NCI-H2107 treated with DMSO at 0.1 percent for 48 hours (cell line): ENCODE measurements at regions not wholly inside any gene's neighbourhood (a gene's known extent, or its start where the extent isn't known, plus 50 kb on each side); places are given as distances from the start of the nearest gene placed in this dataset.
A peak's percentile ranks its signal among the peaks of the same experiment; 100 is the strongest.
"Not testable (repeated sequence)": the region's sequence is repeated elsewhere in the genome, so short reads cannot be mapped to it uniquely, and the experiment has no call there.

ENCODE experiments used
- DNase-seq: peaks from one replicate; lab custom pipeline; 2025; ENCODE audit not compliant: unreplicated experiment; lab: John Stamatoyannopoulos, UW

DNA sequence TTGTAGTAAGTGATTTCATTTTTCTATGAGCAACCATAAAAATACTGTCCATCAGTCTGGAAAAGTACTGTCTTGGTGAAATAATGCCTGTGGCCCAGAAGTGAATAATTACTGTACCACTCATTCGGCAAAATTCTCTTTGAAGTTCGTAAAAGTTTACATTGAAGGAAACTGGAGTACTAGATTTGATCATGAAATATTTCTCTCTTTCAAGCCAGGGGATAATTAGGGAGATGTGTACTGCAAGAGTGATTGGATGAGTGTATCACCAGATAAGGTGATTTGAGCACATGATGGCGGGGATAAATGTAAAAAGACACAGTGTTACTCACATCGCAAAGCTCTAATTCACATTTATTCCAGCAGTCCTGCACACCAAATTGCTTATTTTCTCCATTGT is 883.2 kb upstream of the PIK3C3 start:
- no peak for DNase-seq

DNA sequence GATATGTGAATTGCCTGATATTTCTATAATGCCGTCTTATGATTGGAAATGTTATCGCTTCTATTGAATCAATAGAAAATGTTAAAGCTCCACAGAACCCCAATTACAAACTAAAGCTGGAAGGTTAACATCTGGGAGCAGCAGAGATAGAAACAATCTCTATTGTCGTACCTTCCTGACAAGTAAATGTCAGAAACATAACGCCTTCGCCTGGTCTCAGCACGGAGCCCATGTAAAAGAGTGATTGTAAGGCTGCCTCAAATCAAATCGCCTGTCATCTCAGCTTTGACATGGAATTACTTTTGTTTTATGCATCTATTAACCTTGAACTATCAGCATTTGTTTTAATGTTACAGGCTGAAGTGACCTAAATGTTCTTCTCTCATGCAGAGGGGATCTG is 885.9 kb upstream of the PIK3C3 start:
- DNase-seq = no peak

DNA sequence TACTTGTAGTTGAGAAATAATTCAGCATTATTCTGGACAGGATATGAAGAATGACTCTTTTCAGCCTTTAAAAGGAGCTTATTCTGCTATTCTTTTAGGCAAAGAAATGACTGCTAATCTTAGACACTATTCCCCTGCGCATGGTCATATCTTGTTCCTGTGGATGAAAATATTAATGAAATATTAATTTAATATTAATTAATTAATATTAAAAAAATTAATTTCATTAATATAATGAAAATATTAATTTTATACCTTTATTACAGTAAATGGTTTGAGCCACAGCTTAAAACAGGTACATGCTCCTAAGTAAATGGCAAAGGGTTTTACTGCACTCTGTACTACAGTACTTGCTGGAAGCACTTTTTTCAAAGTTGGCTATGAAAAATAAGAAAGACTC is 890.1 kb upstream of the PIK3C3 start:
- no peak for DNase-seq

DNA sequence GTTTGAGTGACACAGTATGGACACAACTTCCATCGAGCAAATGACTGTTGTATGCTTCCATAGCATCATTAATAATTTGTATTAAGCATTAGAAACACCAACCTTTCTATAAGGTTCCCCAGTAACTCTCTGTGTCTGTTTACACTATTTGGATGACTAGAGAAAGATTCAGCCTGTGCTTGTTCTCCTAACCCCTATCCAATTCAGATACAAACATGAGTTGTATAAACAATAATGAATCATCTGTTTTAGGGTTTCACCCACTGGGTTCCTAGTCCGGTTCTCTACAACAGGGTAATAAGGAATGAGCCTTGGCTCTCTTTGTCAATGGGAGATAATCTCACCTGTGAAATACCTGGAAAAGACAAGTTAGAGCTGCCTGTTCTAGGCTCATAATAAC is 894.1 kb upstream of the PIK3C3 start:
- no peak for DNase-seq

DNA sequence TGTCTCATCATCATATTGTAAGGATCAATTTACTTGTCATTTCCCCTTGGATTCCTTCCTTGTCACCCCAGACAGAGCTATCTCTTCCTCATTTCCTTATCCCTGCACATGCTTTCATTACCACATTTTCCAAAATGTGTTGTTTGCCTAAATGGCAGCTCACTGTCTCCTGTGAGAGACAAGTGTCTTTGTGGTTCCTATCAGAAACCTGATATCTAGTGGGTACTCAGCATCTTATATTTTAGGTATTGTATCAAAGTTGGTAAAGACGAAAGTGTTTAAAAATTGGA is 896.0 kb upstream of the PIK3C3 start:
- no peak for DNase-seq

DNA sequence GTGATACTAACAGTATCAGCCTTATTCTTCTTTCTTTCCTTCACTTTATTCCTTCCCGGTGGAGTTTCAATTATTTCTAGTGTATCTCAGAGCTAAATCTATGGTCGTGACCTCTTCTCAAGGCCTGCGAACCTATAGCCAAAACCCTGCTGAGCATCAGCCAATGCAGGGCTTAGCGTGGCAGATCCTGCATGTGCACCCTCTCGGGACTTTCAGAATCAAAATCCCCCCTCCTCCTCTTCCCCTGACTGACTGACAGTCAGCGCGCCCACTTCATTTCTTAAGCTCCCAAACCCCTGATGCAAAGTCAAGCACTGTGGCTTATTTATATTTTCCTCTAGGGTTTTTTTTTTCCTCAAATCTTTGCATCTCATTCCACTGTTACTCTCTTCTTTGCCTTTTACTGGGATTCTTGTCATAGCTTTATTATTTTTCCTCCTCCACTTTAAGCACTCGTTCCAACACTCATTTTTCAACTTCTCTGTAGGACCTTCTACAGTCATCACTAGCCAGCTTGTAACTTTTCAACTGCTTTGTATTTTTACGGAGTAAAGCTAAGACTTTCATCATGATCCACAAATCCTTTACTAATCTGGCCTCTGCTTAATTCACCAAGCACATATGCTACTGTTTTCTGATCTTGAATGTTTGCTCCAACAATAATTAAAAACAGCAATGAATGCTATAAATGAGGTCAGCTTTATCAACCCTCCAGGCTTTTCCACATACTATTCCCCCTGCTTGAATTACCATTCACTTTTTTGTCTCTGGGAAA is 896.5 kb upstream of the PIK3C3 start:
- no peak for DNase-seq

DNA sequence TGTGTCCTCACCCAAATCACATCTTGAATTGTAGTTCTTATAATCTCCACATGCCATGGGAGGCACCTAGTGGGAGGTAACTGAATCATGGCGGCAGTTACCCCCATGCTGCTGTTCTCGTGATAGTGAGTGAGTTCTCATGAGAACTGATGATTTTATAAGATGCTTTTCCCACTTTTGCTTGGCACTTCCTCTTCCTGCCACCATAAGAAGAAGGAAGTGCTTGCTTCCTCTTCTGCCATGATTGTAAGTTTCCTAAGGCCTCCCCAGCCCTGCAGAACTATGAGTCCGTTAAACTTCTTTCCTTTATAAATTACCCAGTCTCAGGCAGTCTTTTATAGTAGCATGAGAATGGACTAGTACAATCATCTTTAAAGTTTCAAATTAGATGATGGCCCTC is 902.4 kb upstream of the PIK3C3 start:
- DNase-seq = no peak

DNA sequence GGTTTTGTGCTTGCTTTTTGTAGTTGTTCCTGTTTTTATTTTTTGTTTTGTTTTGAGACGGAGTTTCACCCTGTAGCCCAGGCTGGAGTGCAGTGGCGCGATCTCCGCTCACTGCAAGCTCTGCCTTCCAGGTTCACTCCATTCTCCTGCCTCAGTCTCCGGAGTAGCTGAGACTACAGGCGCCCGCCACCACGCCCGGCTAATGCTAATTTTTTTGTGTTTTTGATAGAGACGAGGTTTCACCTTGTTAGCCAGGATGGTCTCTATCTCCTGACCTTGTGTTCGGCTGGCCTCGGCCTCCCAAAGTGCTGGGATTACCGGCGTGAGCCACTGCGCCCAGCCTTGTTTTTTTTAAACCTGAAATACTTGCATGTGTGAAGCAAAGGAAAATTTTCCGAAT is 908.8 kb upstream of the PIK3C3 start:
- not testable (repeated sequence) for DNase-seq

DNA sequence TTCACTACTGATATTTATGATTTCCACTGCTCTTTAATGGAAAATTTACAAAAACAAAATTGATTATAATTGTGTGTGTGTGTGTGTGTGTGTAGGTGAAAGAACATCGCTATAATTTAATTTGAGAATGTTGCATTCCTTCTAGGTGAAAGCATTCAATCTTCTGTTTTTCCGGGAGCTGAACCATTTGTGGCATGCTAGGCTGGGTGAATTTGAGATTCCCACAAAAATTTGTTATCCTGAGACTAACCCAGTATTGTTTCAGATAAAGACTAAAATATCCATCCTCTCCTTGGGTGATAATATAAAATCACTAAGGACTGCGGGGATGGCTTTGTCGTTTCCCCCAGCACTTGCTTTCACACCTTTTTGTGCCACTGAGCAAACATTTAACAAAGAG is 911.2 kb upstream of the PIK3C3 start:
- DNase-seq = no peak

DNA sequence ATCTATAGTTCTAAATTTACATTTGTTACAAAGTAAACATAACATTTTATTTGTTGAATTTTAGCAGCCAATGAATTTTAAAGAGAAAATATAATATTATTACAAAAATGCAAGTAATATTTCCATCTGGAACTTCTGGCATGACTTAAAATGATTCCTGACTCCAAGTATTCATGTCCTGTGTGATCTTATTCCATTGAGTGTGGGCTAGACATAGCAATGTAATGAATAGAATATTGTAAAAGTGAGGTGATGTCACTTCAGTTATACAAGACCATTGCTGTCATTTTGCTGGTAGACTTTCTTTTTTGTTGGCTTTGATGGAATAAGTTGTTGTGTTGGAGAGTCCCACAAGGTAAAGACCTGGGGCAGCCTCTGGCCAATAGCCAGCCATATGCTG is 912.2 kb upstream of the PIK3C3 start:
- DNase-seq = no peak

DNA sequence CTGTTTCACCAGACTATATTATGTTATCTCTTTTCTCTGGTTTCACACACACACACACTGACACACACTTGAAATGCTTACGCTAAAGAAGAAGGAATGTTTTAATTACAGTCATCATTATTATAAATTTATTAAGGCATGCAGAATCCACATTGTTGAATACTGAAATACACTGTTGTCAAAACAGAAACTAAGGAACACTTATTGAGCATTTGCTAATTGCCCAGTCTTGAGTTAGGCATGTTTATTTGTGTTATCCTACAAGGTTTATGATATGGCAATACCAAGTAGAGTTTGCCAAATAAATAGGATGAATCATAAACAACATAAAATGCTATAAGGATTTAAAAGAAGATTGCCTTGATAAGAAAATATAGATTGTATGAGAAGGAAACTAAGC is 917.0 kb upstream of the PIK3C3 start:
- DNase-seq = no peak

DNA sequence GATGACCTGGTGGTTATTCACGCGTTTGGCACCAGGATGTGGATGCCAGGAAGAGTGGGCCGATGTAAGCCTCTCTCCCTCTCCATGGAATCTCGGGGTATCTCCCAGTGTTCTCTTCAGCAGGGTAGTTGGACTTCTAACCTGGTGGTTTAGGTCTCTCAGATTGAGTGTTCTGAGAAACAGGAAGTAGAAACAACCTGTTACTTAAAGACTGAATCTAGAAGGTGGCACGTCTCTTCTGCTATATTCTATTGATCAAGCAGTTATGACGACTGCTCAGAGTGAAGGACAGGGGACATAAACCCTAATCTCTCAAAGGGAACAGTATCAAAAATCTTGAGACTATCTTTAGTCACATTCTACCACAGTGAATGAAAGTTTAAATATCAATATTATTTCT is 918.7 kb upstream of the PIK3C3 start:
- DNase-seq = no peak

DNA sequence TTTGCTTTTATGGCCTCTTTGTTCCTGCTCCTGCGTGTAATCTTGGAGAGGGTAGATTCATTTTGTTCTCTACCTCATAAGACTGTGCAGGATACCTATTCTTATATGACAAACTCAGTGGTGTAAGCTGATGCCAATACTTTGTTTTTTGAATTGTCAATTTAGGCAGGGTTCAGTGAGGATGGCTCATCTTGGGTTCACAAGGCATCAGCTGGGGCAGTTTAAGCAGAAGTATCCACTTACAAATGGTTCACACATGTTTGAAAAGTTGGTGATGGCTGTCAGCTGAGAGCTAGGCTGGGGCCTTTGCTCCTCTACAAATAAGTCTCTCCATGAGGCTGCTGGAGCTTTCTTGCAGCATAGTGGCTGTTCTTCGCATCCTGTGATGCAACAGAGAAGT is 920.6 kb upstream of the PIK3C3 start:
- peak; percentile 4 for DNase-seq

DNA sequence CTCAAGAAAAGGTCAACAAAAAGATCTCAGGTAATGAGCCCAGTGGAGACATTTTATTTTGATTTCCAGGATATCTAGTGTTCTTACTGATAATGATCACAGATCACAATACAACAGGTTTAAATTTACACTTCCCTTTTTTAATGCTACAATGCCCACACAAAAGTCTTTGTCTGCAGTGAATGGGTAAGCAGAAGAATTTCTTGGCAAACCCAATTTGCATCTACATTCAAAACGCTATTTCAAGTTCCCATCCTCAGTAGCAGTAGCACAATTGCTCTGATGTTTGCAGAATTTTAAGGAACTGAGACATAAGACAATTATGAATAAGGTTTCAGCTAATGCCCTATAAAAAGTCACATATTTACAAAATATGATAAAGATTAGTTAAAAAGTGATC is 929.4 kb upstream of the PIK3C3 start:
- no peak for DNase-seq

DNA sequence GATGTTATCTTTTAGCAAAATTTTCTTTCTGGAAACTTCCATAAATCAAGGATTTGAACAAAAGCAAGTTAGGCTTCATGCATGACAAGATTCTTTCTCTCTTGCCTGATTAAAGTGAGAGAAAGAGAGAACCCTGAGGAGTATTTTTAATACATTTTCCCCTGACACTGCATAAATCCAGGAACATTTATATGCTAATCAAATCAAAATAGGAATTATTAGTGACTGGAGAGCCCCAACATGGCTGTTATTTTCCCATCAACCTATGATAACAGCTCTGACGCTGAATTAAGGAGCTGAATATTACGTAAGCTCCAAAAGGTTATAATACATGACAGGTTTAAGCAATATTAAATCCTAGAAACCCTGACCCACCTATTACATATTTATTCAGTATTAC is 930.2 kb upstream of the PIK3C3 start:
- no peak for DNase-seq

DNA sequence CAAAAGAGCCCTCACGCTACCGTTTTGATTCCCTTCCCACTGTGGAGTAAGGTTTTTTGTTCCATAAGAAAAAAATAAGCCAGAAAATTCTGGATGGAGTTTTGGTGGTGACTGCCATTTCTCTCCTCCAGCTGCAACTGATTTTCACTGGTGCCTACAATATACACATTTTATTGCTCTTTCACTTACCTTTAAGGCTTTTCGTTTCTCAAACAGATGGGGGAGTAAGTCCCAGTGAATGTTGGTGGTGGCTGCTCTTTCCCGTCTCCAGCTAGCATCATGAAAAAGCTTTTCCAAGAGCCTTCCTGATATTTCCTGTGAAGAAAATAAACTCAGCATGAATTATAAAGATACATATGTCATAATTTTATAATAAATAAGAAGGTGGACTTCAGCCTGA is 932.5 kb upstream of the PIK3C3 start:
- no peak for DNase-seq

DNA sequence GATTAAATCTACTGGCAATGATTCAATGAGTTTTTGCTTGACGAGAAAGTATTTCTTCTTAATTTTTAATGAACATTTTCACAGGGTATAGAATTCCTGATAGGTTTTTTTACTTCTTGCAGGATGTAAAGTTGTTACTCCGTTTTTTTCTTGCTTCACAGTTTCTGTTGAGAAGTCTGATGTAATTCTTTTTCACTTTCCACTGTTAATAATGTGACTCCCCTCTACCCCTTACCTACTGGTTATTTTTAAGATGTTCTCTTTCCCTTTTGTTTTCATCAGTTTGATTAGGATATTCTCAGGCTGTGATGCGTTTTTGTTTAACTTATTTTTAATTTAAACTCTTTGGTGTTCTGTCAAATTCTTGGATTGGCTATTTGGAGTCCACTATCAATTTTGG is 933.9 kb upstream of the PIK3C3 start:
- DNase-seq = no peak

DNA sequence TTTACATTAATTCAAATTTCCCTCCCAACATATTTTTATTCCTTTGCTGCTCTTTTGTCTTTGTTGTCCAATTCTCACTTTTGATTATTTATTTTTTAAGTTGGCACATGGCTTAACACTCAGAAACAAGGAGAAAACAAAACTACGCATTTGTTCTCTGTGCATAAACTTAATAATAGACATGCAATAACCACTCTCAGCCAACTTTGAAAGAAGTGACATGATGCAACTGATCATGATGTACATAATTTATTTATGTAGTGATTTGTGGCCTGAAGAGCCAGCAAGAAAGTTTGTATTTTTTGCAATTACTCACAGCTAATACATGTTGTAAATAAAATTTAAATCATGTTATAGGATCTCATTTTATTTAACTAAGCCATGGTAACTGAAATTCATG is 942.8 kb upstream of the PIK3C3 start:
- DNase-seq = no peak

DNA sequence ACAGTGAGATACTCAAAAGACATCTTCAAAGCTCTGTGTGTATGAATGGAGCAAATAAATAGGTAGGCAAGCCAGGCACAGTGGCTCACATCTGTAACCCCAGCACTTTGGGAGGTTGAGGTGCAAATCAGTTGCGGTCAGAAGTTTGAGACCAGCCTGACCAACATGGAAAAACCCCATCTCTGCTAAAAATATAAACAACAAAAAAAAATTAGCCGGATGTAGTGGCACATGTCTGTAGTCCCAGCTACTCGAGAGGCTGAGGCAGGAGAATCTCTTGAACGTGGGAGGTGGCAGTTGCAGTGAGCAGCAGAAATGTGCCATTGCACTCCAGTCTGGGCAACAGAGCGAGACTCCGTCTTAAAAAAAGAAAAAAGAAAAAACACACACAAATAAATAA is 945.1 kb upstream of the PIK3C3 start:
- DNase-seq = no peak

DNA sequence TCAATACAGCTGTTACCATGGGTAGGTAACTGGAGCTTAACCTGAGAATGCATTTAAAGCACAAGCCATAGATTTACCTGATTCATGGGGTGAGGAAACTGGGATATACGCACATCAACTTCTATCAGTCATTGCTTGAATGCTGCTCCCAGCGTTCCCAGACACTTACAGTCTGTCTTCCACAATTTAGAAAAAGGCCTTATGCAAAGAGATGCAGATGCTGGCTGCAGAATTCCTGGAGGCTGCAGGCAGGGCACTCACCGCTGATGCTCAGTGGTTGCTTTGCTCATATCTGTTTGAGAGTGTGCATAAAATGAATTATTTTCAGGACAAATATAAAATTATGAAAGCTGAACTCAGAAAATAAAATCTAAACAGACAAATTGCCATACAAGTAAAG is 950.7 kb upstream of the PIK3C3 start:
- DNase-seq = no peak

DNA sequence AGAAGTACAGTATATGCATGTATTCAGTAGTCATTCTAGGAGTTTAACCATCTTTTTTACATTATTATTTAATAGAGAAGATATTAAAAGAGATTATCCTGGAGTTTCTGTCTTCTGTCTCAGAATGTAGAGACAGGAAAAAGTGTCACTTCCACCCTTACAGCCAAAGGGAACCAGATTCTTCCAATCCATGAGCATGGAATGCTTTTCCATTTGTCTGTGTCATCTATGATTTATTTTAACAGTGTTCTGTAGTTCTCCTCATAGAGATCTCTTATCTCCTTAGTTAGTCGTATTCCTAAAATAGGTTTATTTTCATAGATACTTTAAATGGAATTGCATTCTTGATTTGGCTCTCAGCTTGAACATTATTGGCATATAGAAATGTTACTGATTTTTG is 959.5 kb upstream of the PIK3C3 start:
- no peak for DNase-seq

DNA sequence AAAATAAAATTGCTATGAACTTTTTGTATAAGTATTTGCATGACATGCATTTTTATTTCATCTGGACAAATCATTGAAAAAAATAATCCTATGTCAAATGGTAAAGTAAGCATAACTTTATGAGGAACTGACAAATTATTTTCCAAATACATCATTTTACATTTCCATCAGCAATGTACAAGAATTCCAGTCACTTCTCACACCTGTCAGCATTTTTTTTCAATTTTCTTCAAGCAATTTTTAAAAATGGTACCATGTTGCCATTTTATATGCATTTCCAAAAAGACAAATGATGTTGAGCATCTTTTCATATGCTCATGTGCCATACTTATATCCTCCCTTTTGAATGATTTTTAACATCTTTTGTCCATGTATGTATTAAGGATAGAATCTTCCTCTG is 961.7 kb upstream of the PIK3C3 start:
- DNase-seq = no peak

DNA sequence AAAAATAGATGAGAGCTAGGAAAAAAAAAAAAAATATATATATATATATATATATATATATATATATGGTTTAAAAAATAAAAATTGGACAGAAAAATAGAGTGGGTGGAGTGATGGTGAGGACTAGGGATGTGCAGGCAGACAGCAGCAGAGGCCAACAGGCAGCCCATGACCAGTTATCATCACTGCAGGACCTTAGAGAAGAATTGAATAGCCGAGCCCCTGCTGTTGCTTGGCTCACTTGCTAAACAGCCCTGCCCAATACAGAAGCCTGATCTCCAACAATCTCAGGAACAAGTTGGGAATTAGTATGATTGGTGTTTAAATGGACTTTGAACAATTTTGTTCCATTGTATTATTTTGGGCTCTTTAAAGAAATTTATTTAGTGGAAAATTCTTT is 967.5 kb upstream of the PIK3C3 start:
- DNase-seq = no peak

DNA sequence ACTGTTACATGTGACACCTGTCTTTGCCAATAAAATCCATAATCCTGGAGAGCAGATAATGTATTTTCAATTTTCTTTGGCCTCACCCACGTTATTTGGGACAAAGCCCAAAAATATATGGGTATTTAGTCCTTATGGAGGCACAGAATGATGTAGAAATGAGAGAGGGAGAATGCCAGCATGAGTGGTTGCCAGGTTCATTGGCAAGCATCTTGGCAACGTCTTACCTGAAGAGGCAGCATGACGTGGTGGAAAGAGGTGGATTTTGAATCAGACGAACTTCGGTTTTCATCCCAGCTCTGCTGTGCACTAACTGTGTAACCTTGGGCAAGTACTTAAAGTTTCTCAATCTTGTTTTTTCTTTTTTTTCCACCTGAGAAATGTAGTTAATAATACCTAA is 969.6 kb upstream of the PIK3C3 start:
- DNase-seq = no peak
